HG02973 (cell line): ENCODE measurements at regions not wholly inside any gene's neighbourhood (a gene's known extent, or its start where the extent isn't known, plus 50 kb on each side); places are given as distances from the start of the nearest gene placed in this dataset.
"Not testable (repeated sequence)": the region's sequence is repeated elsewhere in the genome, so short reads cannot be mapped to it uniquely, and the experiment has no call there.

Experiments
- ATAC-seq: cut with Tn5 transposase; IDR thresholded peaks from one replicate; pipeline ENCODE4 v1.9.1; 2021; ENCODE audit warnings: moderate library complexity; ENCODE audit not compliant: unreplicated experiment

GRCh38 chrX:131821945-131822622 is 201.0 kb upstream of the STK26 start:
- no peak for ATAC-seq

DNA sequence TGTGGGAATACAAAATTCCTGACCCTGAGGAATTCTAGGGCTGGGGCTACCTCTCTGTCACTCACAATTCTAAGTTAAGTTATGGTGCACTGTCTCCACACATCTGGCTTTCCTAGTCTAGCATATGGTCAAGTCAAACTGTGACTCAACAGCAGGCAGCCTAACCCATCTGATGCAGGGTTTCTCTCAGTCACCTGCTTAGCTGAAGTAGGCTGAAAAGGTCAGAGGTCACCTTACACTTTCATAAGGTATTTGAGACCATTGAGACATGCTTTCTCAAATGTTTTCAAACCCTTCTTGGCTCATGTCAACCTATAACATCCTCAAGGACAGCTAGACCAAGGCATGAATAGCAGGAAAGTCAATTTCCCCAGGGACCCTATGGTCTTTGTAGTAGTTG is 196.5 kb upstream of the STK26 start:
- no peak for ATAC-seq

DNA sequence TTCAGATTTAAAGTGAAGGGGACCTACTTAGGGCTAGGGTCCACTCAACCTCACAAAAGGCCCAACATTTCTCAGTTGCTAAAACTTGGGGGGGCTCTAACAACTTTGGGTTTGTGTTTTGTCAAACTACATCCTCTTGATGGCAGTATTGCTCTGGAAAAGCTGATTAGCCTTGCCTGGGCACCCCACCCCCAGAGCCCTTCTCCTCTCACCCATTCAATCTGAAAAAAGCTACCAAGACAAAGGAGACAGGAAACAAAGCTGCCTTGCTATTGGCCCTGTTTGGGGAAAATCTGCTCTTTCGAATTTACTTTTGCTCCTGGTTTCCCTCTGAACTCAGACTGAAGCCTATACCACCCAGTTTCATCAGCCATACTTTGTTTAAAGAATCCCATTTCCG is 195.2 kb upstream of the STK26 start:
- no peak for ATAC-seq

DNA sequence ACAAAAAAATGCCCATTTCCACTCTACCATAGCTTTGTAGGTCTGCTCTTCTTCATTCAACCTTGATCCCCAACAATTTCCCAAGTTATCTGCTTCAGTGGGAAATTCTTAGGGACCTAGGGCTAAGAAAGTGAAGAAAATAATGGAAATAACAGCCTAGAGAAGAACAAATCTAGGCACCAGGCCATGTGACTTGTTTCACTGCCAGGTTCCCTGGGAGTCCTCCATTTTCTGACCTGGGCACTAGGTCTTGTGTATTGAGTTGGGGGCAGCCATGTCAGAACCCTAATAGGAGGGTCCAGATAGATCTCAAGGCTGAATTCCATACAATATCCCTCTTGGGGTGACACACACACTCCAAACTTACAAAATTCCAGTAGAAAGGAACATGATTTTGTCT is 194.6 kb upstream of the STK26 start:
- ATAC-seq, result no peak

- peak; percentile 74 for ATAC-seq
These were observed 192.5 kb upstream of the STK26 start for GRCh38 chrX:131830400-131831184.

DNA sequence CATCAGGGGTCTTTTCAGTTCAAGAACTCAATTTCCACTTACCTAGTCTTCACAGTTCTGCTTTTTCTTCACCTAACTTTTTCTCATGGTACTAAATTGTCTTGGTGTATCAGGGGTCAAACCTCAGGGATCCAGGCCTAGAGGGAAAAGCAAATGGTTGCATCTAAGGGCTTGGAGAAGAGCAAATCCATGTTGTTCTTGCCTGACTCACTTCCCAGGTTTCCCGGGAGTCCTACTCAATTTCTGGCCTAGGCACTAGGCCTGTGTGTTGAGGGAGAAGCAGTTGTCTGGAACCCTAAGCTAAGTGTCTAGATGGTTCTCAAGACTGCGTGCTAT is 191.9 kb upstream of the STK26 start:
- ATAC-seq, result no peak

- no peak for ATAC-seq
These were observed 186.9 kb upstream of the STK26 start for GRCh38 chrX:131836161-131836560.

- ATAC-seq, result no peak
These were observed 185.8 kb upstream of the STK26 start for GRCh38 chrX:131837325-131837724.

DNA sequence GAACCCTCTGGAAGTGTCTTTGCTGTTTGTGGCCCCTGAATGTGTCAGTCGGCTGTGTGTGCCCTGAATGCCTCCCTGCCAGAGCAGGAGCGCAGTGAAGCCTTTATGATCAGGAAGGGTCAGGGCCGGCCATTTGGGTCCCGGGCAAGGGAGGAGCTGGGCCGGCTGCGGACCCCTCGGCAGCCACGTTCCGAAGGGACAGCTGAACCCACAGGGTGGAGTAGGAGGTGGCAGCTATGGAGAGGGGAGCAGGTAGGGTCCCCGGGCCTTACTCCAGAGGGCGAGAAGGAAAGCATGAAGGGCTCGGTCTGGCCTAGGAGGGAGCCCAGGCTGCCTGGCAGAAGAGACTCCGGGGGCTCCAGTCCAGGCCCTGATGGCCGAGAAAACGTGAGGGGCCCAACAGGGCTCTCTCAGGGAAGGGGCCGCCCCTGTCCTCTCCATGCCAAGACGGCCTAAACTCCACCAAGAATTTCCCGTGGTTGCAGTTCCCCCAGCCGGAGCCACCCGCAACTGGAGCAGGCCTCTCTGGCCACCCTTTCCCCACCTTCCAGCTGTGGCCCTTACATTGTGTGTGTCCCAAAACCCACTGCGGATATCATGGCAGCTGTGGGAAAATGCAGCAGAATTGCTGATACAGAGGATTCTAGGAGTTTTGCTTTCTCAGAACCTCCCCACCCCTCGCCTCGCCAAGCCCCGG is 182.2 kb upstream of the STK26 start:
- ATAC-seq, result peak; percentile 16

DNA sequence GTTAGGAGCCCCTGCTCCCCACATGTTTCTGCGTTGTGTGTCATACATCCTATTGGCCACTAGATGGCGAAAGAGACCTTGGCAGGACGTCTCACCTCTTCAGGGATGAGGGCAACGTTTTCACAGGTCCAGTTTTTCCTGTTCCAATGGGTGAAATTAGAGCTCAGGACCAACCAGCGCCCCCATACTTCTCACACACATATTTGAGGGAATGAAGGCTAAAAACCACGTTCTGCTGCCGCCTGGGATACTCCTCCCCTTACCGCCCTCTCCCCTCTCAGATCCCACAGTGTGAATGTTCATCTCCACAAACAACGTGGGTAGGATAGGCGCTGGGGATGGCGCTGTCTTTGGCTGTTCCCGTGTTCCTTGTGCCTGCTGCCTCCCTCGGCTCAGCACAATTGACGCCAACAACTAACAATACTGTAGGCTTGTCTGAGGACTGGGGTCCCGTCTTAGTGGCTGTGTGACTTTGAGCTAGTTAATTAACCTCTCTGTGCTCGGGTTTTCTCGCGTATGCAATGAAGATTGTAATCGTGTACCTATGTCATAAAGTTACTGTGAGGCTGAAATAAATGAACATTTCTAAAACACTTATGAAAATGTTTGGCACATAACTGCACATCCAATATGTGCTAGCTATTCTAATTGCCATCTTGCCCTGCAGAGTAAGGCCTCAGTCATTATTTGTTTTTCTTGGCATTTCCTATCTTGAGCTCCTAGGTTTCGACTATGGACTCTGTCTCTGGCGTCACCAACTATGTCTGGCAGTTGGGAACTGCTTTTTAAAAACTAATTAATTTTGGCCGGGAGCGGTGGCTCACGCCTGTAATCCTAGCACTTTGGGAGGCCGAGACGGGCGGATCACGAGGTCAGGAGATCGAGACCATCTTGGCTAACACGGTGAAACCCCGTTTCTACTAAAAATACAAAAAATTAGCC is 181.3 kb upstream of the STK26 start:
- ATAC-seq, result peak; percentile 78

GRCh38 chrX:131843987-131844386 is 179.1 kb upstream of the STK26 start:
- ATAC-seq, result no peak

- ATAC-seq, result no peak
These were observed 177.9 kb upstream of the STK26 start for GRCh38 chrX:131845201-131845600.

- no peak for ATAC-seq
These were observed 177.3 kb upstream of the STK26 start for GRCh38 chrX:131845771-131846170.

DNA sequence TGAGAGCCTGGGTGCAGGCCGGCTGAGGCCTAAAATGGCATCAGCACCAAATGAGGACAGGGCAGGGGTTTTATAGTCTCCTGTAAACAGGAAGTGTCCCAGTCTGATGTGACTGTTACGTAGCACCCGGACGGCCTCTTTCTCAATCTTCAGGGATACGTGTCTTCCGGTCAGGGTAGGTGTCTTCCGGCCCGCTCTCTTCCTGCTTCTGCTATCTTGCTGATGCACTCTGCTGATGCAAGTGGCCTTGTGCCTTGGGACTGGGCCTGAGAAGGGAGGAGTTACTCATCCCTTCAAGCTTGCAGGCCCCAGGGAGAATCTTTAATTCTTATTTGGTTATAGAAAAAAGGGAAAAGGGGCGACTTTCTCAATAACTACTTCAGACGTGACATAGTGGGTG is 172.1 kb upstream of the STK26 start:
- not testable (repeated sequence) for ATAC-seq

- no peak for ATAC-seq
These were observed 169.7 kb upstream of the STK26 start for GRCh38 chrX:131853440-131853839.

DNA sequence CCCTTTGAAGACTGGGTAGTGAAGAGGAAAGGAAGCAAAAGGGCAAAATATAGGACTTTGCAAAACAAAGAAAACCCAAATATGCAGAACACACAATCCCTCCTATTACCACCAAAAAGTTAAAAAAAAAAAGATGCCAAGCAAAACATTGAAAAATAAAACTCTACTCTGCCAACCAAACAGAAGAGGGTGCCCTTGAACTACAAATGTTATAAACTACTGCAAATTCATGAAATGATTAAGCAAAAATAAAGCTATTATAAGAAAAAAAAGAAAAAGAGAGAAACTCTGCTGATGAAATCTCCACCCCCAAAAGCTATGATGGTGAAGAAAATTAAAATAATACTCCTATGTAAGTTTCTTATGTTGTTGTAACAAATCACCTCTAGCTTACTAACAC is 168.5 kb upstream of the STK26 start:
- no peak for ATAC-seq

DNA sequence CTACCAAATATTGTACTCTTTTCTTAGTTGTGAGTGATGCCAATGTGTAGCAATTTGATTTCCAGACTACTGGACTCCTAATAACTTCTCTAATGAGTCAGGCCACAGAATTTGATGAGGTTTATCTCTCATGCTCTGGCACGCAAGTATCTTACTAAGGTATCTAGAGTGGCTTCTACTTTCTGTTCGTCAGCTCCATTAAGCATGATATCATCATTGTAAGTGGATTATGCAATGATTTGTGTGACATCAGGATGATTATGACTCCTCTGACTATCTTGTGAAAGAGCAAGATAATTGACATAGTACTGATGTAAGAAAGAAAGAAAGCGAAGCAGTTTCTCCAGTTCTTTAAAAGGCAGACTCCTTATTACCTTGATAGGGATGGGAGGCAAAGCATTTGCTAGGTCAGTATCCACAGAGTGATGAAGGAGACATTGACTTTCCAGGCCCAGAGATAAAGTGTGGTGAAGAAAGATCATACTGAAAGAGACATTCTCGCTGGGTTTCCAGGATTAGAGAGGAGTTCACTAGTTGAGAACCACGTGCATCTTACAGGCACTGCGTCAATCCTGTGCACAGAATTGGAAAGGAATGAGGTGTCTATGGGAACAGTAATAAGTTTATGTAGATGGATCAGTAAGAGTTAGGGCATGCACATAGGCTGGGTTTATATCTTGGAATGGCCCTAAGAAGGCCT is 161.9 kb upstream of the STK26 start:
- ATAC-seq, result no peak

DNA sequence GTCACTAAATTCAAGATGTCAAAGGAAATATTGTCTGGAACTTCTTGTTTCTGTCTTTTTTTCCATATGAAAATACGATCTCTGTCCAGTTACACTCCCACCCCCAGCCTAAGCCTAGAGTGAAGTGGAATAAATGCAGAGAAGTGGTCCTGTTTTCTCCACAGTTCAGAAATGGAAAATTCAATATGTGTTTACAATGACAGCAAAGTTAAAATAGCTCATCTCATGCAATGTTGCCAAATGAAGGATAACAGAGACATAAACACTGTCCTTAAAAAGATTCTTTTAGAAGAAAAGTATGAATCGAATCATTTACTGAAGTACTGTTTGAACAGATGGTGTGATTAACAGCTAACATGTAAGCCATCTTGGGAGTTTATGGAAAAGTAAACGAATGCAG is 160.8 kb upstream of the STK26 start:
- no peak for ATAC-seq

DNA sequence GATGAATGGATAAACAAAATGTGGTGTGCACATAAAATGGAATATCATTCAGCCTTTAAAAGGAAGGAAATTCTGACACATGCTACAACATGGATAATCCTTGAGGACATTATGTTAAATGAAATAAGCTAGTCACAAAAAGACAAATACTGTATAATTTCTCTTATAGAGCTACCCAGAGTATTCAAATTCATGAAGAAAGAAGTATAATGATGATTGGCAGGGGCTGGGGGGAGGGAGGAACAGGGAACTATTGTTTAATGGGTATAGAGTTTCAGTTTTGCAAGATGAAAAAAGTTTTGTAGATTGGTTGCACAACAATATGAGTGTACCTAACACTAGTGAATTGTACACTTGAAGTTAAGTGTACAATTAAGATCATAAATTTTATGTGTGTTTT is 153.9 kb upstream of the STK26 start:
- ATAC-seq, result no peak

DNA sequence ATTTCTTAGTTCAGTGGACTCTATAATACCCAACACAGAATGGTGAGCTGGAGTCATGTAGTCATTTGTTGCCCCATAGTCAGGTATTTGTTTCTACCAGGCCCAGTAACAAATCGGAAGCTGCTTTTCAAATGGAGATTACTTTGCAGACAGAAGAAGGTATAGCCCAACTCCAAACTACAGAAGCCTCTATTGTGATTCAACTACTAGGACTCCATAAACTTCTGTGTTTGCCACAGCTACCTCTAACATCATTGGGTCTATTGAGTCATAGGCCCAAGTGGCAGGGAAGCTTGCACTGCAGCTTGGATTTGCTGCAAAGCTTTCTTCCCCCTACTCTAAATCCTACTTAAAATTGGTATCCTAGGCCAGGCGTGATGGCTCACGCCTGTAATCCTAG is 148.8 kb upstream of the STK26 start:
- ATAC-seq, result no peak
